ENCODE measurements at regions not wholly inside any gene's neighbourhood (a gene's known extent, or its start where the extent isn't known, plus 50 kb on each side); places are given as distances from the start of the nearest gene placed in this dataset.
"Not testable (repeated sequence)": the region's sequence is repeated elsewhere in the genome, so short reads cannot be mapped to it uniquely, and the experiment has no call there.

- no peak overlapping the region for H3K27ac Mint-ChIP-seq
- DNase-seq = no peak
- H3K36me3 Mint-ChIP-seq (ENCODE audit: low read depth) = no peaks in the 10 kb centered on the region
- intact Hi-C loops (cut with micrococcal nuclease) = no loop called here
- H3K4me3 Mint-ChIP-seq = no peak overlapping the region
- H3K4me1 Mint-ChIP-seq (ENCODE audit: low read depth) = no peaks in the 10 kb centered on the region
- peaks cover 5% of the 10 kb centered on the region for H3K9me3 Mint-ChIP-seq
- H3K27me3 Mint-ChIP-seq (ENCODE audit: low read depth) = peaks cover 3% of the 10 kb centered on the region
- CTCF ChIA-PET = no interaction called here
Measured at GRCh38 chr5:159673538-159673937, 242.7 kb upstream of the ADRA1B start.

GRCh38 chr5:159678657-159679392 lies 237.5 kb upstream of the ADRA1B start:
- peak; percentile 19 for DNase-seq
- H3K4me1 Mint-ChIP-seq (ENCODE audit: low read depth) = peaks cover 11% of the 10 kb centered on the region
- H3K4me3 Mint-ChIP-seq = no peak overlapping the region
- H3K27ac Mint-ChIP-seq = no peak overlapping the region
- CTCF ChIA-PET = no interaction called here
- intact Hi-C loops (cut with micrococcal nuclease) = loop anchor here (2.0 kb wide), 1 partner anchor 164 kb away; no protein-coding TSS in a partner anchor
- no peaks in the 10 kb centered on the region for H3K27me3 Mint-ChIP-seq (ENCODE audit: low read depth)
- peaks cover 26% of the 10 kb centered on the region for H3K9me3 Mint-ChIP-seq
- H3K36me3 Mint-ChIP-seq (ENCODE audit: low read depth) = peaks cover 5% of the 10 kb centered on the region

- Mint-ChIP-seq H3K27me3 (ENCODE audit: low read depth) (no peaks in the 10 kb centered on the region), H3K36me3 (ENCODE audit: low read depth) (peaks cover 5% of the 10 kb centered on the region), H3K27ac (no peak overlapping the region), H3K4me1 (ENCODE audit: low read depth) (peaks cover 11% of the 10 kb centered on the region), H3K9me3 (peaks cover 26% of the 10 kb centered on the region), H3K4me3 (no peak overlapping the region)
- CTCF ChIA-PET = no interaction called here
- DNase-seq = peak; percentile 13
- intact Hi-C loops (cut with micrococcal nuclease) = no loop called here
Measured at GRCh38 chr5:159680095-159680494, 236.2 kb upstream of the ADRA1B start.

- DNase-seq = no peak
- CTCF ChIA-PET = no interaction called here
- H3K36me3 Mint-ChIP-seq (ENCODE audit: low read depth) = peaks cover 5% of the 10 kb centered on the region
- peaks cover 2% of the 10 kb centered on the region for H3K27me3 Mint-ChIP-seq (ENCODE audit: low read depth)
- no peak overlapping the region for H3K4me3 Mint-ChIP-seq
- intact Hi-C loops (cut with micrococcal nuclease) = no loop called here
- peaks cover 11% of the 10 kb centered on the region for H3K4me1 Mint-ChIP-seq (ENCODE audit: low read depth)
- no peak overlapping the region for H3K27ac Mint-ChIP-seq
- peaks cover 26% of the 10 kb centered on the region for H3K9me3 Mint-ChIP-seq
Measured at GRCh38 chr5:159681661-159682060, 234.6 kb upstream of the ADRA1B start.

- no peak for DNase-seq
- Mint-ChIP-seq H3K27ac (no peak overlapping the region), H3K36me3 (ENCODE audit: low read depth) (peaks cover 5% of the 10 kb centered on the region), H3K27me3 (ENCODE audit: low read depth) (peaks cover 8% of the 10 kb centered on the region), H3K4me3 (no peak overlapping the region), H3K4me1 (ENCODE audit: low read depth) (peaks cover 11% of the 10 kb centered on the region), H3K9me3 (peaks cover 26% of the 10 kb centered on the region)
- CTCF ChIA-PET = no interaction called here
- intact Hi-C loops (cut with micrococcal nuclease) = no loop called here
Measured at GRCh38 chr5:159682623-159683022, 233.7 kb upstream of the ADRA1B start.

GRCh38 chr5:159687892-159688291 lies 228.4 kb upstream of the ADRA1B start:
- CTCF ChIA-PET; H3K4me3 Mint-ChIP-seq; DNase-seq; H3K9me3 Mint-ChIP-seq; H3K4me1 Mint-ChIP-seq (ENCODE audit: low read depth); H3K27ac Mint-ChIP-seq; intact Hi-C loops (cut with micrococcal nuclease); H3K36me3 Mint-ChIP-seq (ENCODE audit: low read depth): not testable (repeated sequence)
- H3K27me3 Mint-ChIP-seq (ENCODE audit: low read depth) = peaks cover 21% of the 10 kb centered on the region

- Mint-ChIP-seq H3K4me3 (no peak overlapping the region), H3K27ac (no peak overlapping the region), H3K4me1 (ENCODE audit: low read depth) (no peaks in the 10 kb centered on the region), H3K36me3 (ENCODE audit: low read depth) (no peaks in the 10 kb centered on the region), H3K9me3 (peaks cover 6% of the 10 kb centered on the region), H3K27me3 (ENCODE audit: low read depth) (peaks cover 5% of the 10 kb centered on the region)
- intact Hi-C loops (cut with micrococcal nuclease) = no loop called here
- CTCF ChIA-PET = no interaction called here
- DNase-seq = no peak
Measured at GRCh38 chr5:159695741-159696294, 220.5 kb upstream of the ADRA1B start.

- H3K4me3 Mint-ChIP-seq = no peak overlapping the region
- peaks cover 5% of the 10 kb centered on the region for H3K27me3 Mint-ChIP-seq (ENCODE audit: low read depth)
- no peaks in the 10 kb centered on the region for H3K36me3 Mint-ChIP-seq (ENCODE audit: low read depth)
- no peak overlapping the region for H3K27ac Mint-ChIP-seq
- CTCF ChIA-PET = no interaction called here
- intact Hi-C loops (cut with micrococcal nuclease) = no loop called here
- peaks cover 6% of the 10 kb centered on the region for H3K9me3 Mint-ChIP-seq
- no peak for DNase-seq
- no peaks in the 10 kb centered on the region for H3K4me1 Mint-ChIP-seq (ENCODE audit: low read depth)
Measured at GRCh38 chr5:159697530-159697929, 218.8 kb upstream of the ADRA1B start.

- Mint-ChIP-seq H3K36me3 (ENCODE audit: low read depth) (no peaks in the 10 kb centered on the region), H3K9me3 (peaks cover 3% of the 10 kb centered on the region), H3K4me3 (no peak overlapping the region), H3K4me1 (ENCODE audit: low read depth) (no peaks in the 10 kb centered on the region), H3K27ac (no peak overlapping the region), H3K27me3 (ENCODE audit: low read depth) (peaks cover 5% of the 10 kb centered on the region)
- intact Hi-C loops (cut with micrococcal nuclease) = no loop called here
- DNase-seq = no peak
- CTCF ChIA-PET = no interaction called here
Measured at GRCh38 chr5:159698322-159698721, 218.0 kb upstream of the ADRA1B start.

GRCh38 chr5:159700016-159700415 lies 216.3 kb upstream of the ADRA1B start:
- Mint-ChIP-seq H3K27ac (no peak overlapping the region), H3K27me3 (ENCODE audit: low read depth) (peaks cover 7% of the 10 kb centered on the region), H3K9me3 (no peaks in the 10 kb centered on the region), H3K4me3 (no peak overlapping the region), H3K36me3 (ENCODE audit: low read depth) (no peaks in the 10 kb centered on the region), H3K4me1 (ENCODE audit: low read depth) (no peaks in the 10 kb centered on the region)
- CTCF ChIA-PET = no interaction called here
- no peak for DNase-seq
- intact Hi-C loops (cut with micrococcal nuclease) = no loop called here

GRCh38 chr5:159702301-159702700 lies 214.0 kb upstream of the ADRA1B start:
- DNase-seq = no peak
- H3K9me3 Mint-ChIP-seq = peaks cover 3% of the 10 kb centered on the region
- H3K36me3 Mint-ChIP-seq (ENCODE audit: low read depth) = no peaks in the 10 kb centered on the region
- no peak overlapping the region for H3K27ac Mint-ChIP-seq
- H3K27me3 Mint-ChIP-seq (ENCODE audit: low read depth) = peaks cover 7% of the 10 kb centered on the region
- intact Hi-C loops (cut with micrococcal nuclease) = no loop called here
- H3K4me3 Mint-ChIP-seq = no peak overlapping the region
- CTCF ChIA-PET = no interaction called here
- H3K4me1 Mint-ChIP-seq (ENCODE audit: low read depth) = no peaks in the 10 kb centered on the region

- H3K36me3 Mint-ChIP-seq (ENCODE audit: low read depth) = no peaks in the 10 kb centered on the region
- intact Hi-C loops (cut with micrococcal nuclease) = no loop called here
Measured at GRCh38 chr5:159702826-159703225, 213.5 kb upstream of the ADRA1B start.

GRCh38 chr5:159704160-159704559 lies 212.1 kb upstream of the ADRA1B start:
- Mint-ChIP-seq H3K27ac (no peak overlapping the region), H3K36me3 (ENCODE audit: low read depth) (no peaks in the 10 kb centered on the region), H3K4me3 (no peak overlapping the region), H3K27me3 (ENCODE audit: low read depth) (peaks cover 4% of the 10 kb centered on the region), H3K4me1 (ENCODE audit: low read depth) (no peaks in the 10 kb centered on the region), H3K9me3 (peaks cover 8% of the 10 kb centered on the region)
- CTCF ChIA-PET = no interaction called here
- DNase-seq = no peak
- intact Hi-C loops (cut with micrococcal nuclease) = no loop called here

More at GRCh38 chr5:159702826-159703225, 213.5 kb upstream of the ADRA1B start:
- Mint-ChIP-seq H3K9me3 (peaks cover 6% of the 10 kb centered on the region), H3K27ac (no peak overlapping the region), H3K4me1 (ENCODE audit: low read depth) (no peaks in the 10 kb centered on the region), H3K4me3 (no peak overlapping the region), H3K27me3 (ENCODE audit: low read depth) (peaks cover 7% of the 10 kb centered on the region)
- DNase-seq = no peak
- CTCF ChIA-PET = no interaction called here

Measured in activated naive CD4-positive, alpha-beta T cell treated with anti-CD3 and anti-CD28 coated beads for 36 hours (primary cell).